ENCODE measurements at regions not wholly inside any gene's neighbourhood (a gene's known extent, or its start where the extent isn't known, plus 50 kb on each side); places are given as distances from the start of the nearest gene placed in this dataset.

DNA sequence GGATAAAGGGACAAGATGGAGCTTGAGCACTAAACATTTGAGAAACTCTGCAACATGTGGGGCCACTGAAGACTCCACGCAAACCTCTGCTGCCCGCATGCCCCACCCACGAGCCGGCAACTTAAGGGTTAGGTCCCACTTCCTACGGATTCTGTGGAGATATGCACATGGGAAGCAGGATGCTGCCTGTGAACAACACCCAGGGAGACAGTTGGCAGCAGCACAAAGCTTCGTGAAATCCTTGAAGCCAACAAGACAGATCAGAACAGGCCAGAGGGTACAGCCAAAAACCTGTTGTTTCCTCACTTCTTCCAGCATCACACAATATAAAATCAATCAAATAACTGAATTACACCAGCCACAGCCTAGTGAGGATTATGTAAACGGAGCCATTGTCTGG lies 270.4 kb downstream of the ENC1 start:
- H3K36me3 ChIP-seq (ENCODE audit: insufficient read depth): no peaks in the 10 kb centered on the region
- 52% methylated on average over 7 of the region's 7 CpGs for WGBS
- no peak overlapping the region for H3K27ac ChIP-seq (ENCODE audit: low read depth)
- no peak for DNase-seq (ENCODE audit: extremely low spot score)
- no peaks in the 10 kb centered on the region for H3K4me1 ChIP-seq (ENCODE audit: insufficient read depth)
- no peak overlapping the region for H3K4me3 ChIP-seq (ENCODE audit: low read depth, low read length)

DNA sequence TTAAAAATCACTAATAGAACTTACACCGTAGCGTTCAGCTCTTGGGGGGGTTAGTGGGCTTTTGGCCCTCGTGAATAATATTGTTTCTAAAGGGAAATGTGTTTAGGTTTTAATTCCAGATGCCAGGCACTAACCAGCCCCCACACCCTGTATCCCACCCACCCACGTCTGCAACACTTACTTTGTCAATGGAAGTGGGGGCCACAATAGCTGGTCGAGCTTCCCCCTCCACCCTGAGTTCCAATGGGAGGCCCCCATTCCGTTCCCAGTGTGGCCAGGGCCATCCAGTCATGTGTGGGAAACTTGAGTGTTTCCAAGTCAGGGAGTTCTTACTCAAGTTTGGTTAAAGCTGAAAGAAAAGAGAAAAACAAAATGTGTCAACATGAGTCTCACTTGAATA lies 271.4 kb downstream of the ENC1 start:
- Histone ChIP-seq H3K4me3 (ENCODE audit: low read depth, low read length) (no peak overlapping the region), H3K36me3 (ENCODE audit: insufficient read depth) (no peaks in the 10 kb centered on the region), H3K4me1 (ENCODE audit: insufficient read depth) (no peaks in the 10 kb centered on the region), H3K27ac (ENCODE audit: low read depth) (no peak overlapping the region)
- no peak for DNase-seq (ENCODE audit: extremely low spot score)
- WGBS: 94% methylated on average over 6 of the region's 6 CpGs

- Histone ChIP-seq H3K4me1 (ENCODE audit: insufficient read depth) (no peaks in the 10 kb centered on the region), H3K4me3 (ENCODE audit: low read depth, low read length) (no peak overlapping the region), H3K27ac (ENCODE audit: low read depth) (no peak overlapping the region), H3K36me3 (ENCODE audit: insufficient read depth) (no peaks in the 10 kb centered on the region)
- DNase-seq (ENCODE audit: extremely low spot score): no peak
- 75% methylated on average over 4 of the region's 4 CpGs for WGBS
Measured at GRCh38 chr5:74367934-74368333, 272.6 kb downstream of the ENC1 start.

- Histone ChIP-seq H3K36me3 (ENCODE audit: insufficient read depth) (no peaks in the 10 kb centered on the region), H3K4me3 (ENCODE audit: low read depth, low read length) (no peak overlapping the region), H3K4me1 (ENCODE audit: insufficient read depth) (no peaks in the 10 kb centered on the region), H3K27ac (ENCODE audit: low read depth) (no peak overlapping the region)
- DNase-seq (ENCODE audit: extremely low spot score): no peak
- WGBS: 48% methylated on average over 4 of the region's 4 CpGs
Measured at GRCh38 chr5:74367241-74367733, 273.2 kb downstream of the ENC1 start.

GRCh38 chr5:74365723-74366122 lies 274.8 kb downstream of the ENC1 start:
- DNase-seq (ENCODE audit: extremely low spot score): no peak
- Histone ChIP-seq H3K27ac (ENCODE audit: low read depth) (no peak overlapping the region), H3K36me3 (ENCODE audit: insufficient read depth) (no peaks in the 10 kb centered on the region), H3K4me3 (ENCODE audit: low read depth, low read length) (no peak overlapping the region), H3K4me1 (ENCODE audit: insufficient read depth) (no peaks in the 10 kb centered on the region)
- WGBS: 92% methylated on average over 1 of the region's 1 CpG

- Histone ChIP-seq H3K4me3 (ENCODE audit: low read depth, low read length) (no peak overlapping the region), H3K4me1 (ENCODE audit: insufficient read depth) (no peaks in the 10 kb centered on the region), H3K36me3 (ENCODE audit: insufficient read depth) (no peaks in the 10 kb centered on the region), H3K27ac (ENCODE audit: low read depth) (no peak overlapping the region)
- WGBS: 95% methylated on average over 4 of the region's 4 CpGs
- no peak for DNase-seq (ENCODE audit: extremely low spot score)
Measured at GRCh38 chr5:74364507-74364906, 276.0 kb downstream of the ENC1 start.

DNA sequence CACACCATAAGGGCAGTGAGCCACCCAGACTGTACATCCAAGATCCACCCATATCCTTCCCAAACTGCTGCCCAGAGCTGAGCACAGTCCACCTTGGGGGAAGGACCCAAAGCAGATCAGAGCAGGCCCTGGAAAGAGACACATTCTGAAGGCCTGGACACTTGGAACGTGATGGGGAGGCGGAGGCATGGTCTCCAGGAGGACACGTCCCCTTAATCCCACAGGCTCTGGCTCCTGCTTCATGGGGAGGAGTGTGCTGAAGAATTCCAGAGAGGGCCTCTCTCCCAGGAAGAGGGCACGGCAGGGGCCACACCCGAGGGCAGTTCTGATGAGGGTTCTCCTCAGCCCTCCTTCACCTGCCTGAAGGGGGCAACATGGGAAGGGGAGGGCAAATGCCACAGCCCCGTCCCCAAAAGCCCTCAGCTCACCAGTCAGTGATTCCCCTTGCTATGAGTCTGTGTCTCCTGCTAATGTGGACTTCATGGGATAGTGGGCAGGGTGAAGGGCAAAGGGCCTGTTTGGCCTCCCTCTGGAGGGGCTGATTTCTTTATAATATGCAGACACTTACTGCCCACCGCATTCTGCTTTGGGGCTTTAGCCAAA lies 276.8 kb downstream of the ENC1 start:
- Histone ChIP-seq H3K4me3 (ENCODE audit: low read depth, low read length) (no peak overlapping the region), H3K4me1 (ENCODE audit: insufficient read depth) (no peaks in the 10 kb centered on the region), H3K27ac (ENCODE audit: low read depth) (no peak overlapping the region), H3K36me3 (ENCODE audit: insufficient read depth) (no peaks in the 10 kb centered on the region)
- DNase-seq (ENCODE audit: extremely low spot score): no peak
- 90% methylated on average over 7 of the region's 7 CpGs for WGBS

DNA sequence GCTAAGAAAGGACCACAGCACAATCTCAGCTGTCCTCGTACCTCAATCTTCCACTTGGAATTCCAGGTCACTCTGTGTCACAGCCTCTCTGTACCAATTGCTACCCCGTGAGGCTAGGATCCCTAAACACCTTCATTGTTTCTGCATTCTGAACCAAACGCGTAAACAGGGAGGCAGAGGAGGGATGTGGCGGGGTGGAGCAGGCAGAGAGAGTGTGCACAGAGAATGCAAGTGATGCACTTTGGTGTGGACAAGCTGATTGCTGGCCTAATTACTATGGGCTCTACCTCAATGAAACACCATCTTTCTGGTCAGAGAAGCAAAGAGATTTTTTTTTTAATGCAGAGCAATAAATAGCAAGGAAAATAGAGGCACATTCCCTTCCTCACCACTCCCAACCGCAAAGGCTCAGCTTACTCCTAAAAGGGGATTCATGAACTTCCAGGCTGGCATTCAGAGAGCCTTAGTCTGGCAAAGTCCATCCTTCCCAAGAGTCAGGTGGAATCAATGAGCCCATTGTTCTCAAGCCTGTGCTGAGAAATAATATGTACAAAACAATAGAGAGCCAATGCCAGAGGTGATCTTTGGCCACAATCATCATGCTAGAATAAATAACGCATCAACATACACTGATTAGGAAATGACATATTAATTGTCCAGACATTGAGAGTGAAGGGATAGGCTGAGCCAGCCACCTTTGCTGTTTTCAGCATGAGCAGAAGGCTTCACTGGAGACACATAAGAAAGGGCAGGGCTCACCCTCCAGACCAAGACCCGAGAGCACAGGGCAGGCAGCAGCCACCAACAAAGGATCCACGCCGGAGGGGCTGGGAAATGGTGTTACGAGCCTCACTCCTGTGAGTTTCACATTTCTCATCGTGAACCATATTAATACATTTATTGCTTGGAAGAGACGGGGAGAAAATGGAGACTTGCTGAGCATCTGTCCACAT lies 278.8 kb downstream of the ENC1 start:
- Histone ChIP-seq H3K4me3 (ENCODE audit: low read depth, low read length) (no peak overlapping the region), H3K27ac (ENCODE audit: low read depth) (no peak overlapping the region), H3K36me3 (ENCODE audit: insufficient read depth) (no peaks in the 10 kb centered on the region), H3K4me1 (ENCODE audit: insufficient read depth) (no peaks in the 10 kb centered on the region)
- no peak for DNase-seq (ENCODE audit: extremely low spot score)
- 87% methylated on average over 13 of the region's 13 CpGs for WGBS

DNA sequence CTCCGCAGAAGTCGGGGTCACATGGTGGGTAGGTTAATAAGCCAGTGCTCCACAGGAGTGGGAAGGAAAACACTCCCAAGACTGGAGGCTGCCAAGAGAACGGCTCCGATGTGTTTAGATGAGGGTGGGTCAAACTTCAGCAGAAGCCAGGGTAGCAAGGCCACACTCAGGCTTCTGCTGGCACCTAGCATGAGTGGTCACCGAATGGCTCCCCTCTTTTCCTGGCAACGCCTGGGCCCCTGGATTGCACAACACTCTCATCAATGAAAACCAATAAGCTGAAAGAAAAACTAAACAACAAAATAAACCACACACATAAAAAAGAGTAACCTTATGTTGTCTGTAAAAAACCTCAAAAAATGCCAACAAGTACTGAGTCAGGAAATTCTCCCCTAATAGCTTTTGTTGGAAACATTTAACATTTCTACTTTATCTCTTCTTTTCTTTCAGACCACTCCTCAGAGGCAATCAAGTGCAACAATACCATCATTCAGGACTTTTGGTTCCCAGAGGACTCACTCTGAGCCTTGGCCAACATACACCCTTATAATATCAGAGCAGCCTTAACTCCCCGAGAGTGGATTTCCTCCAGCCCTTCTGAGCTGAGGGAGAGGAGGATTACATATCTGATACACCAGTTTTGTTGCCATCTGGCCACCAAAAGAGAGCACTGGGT lies 279.9 kb downstream of the ENC1 start:
- no peak overlapping the region for H3K4me3 ChIP-seq (ENCODE audit: low read depth, low read length)
- 63% methylated on average over 7 of the region's 7 CpGs for WGBS
- no peak for DNase-seq (ENCODE audit: extremely low spot score)
- no peaks in the 10 kb centered on the region for H3K36me3 ChIP-seq (ENCODE audit: insufficient read depth)
- H3K27ac ChIP-seq (ENCODE audit: low read depth): no peak overlapping the region
- H3K4me1 ChIP-seq (ENCODE audit: insufficient read depth): no peaks in the 10 kb centered on the region

GRCh38 chr5:74357827-74358226 lies 282.7 kb downstream of the ENC1 start:
- H3K27ac ChIP-seq (ENCODE audit: low read depth): no peak overlapping the region
- no peak overlapping the region for H3K4me3 ChIP-seq (ENCODE audit: low read depth, low read length)
- no peaks in the 10 kb centered on the region for H3K36me3 ChIP-seq (ENCODE audit: insufficient read depth)
- 53% methylated on average over 5 of the region's 5 CpGs for WGBS
- H3K4me1 ChIP-seq (ENCODE audit: insufficient read depth): no peaks in the 10 kb centered on the region
- no peak for DNase-seq (ENCODE audit: extremely low spot score)

- H3K27ac ChIP-seq (ENCODE audit: low read depth): no peak overlapping the region
- H3K4me3 ChIP-seq (ENCODE audit: low read depth, low read length): no peak overlapping the region
- 71% methylated on average over 7 of the region's 7 CpGs for WGBS
Measured at GRCh38 chr5:74356009-74356695, 284.4 kb downstream of the ENC1 start.

DNA sequence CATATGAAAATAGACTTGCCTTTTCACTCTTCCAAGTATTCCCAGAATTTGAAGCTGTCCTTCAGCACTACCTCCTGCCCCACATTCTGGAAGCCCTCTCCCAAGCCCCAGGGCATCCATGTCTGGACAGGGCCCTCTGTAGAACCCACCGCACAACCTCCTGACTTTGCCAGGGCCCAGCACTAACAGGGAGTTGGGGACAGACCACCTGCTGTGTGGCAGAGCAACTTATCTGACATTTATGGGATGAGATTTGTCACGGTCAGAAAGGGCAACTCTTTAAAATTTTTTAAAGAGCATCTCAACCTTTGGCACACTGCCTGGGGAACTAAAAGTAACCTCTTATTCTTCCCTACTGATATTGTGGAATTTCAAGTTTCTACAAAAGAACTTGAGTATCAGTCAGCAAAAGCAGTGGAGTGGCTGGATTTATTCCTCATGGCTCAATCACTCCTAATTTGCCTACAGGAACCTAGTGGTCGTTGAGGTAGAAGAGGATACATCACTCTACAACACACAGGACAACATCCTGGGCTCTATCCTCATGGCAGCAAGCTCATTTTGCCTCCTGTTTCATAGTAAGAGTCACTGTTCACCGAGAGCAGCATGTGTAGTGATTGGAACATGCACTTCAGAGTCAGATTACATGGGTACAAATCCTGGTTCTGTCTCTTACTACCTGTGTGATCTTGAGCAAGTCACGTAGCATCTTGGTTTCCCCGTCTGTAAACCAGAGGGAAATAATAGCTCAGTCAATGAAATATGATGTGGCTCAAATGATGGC lies 285.3 kb downstream of the ENC1 start:
- no peak overlapping the region for H3K27ac ChIP-seq (ENCODE audit: low read depth)

More at GRCh38 chr5:74356009-74356695, 284.4 kb downstream of the ENC1 start:
- no peak for DNase-seq (ENCODE audit: extremely low spot score)
- Histone ChIP-seq H3K4me1 (ENCODE audit: insufficient read depth) (no peaks in the 10 kb centered on the region), H3K36me3 (ENCODE audit: insufficient read depth) (no peaks in the 10 kb centered on the region)

GRCh38 chr5:74352256-74352655 lies 288.3 kb downstream of the ENC1 start:
- no peaks in the 10 kb centered on the region for H3K4me1 ChIP-seq (ENCODE audit: insufficient read depth)
- no peak overlapping the region for H3K27ac ChIP-seq (ENCODE audit: low read depth)
- no peak for DNase-seq (ENCODE audit: extremely low spot score)
- WGBS: 45% methylated on average over 4 of the region's 4 CpGs
- H3K4me3 ChIP-seq (ENCODE audit: low read depth, low read length): no peak overlapping the region
- H3K36me3 ChIP-seq (ENCODE audit: insufficient read depth): no peaks in the 10 kb centered on the region

More for the DNA sequence above, 285.3 kb downstream of the ENC1 start:
- DNase-seq (ENCODE audit: extremely low spot score): no peak
- no peaks in the 10 kb centered on the region for H3K4me1 ChIP-seq (ENCODE audit: insufficient read depth)
- H3K36me3 ChIP-seq (ENCODE audit: insufficient read depth): no peaks in the 10 kb centered on the region
- H3K4me3 ChIP-seq (ENCODE audit: low read depth, low read length): no peak overlapping the region
- 84% methylated on average over 6 of the region's 6 CpGs for WGBS
